Lung microvascular endothelial cell (primary cell): ENCODE measurements at regions not wholly inside any gene's neighbourhood (a gene's known extent, or its start where the extent isn't known, plus 50 kb on each side); places are given as distances from the start of the nearest gene placed in this dataset.
"Not testable (repeated sequence)": the region's sequence is repeated elsewhere in the genome, so short reads cannot be mapped to it uniquely, and the experiment has no call there.

ENCODE experiments used
- DNase-seq, 2 donors: peaks; one replicate each; pipeline versions ENCODE4 v3.0.0 to v3.0.0-alpha.2; 2010; ENCODE audit warnings: low read depth in 2 of 2

GRCh38 chr13:55567721-55568625, 1572.7 kb upstream of the PRR20A start:
- no peak for DNase-seq

GRCh38 chr13:55569082-55569481, 1571.6 kb upstream of the PRR20A start:
- DNase-seq, result no peak

- DNase-seq, result no peak
These were observed 1571.2 kb upstream of the PRR20A start for GRCh38 chr13:55569514-55569913.

GRCh38 chr13:55570371-55570770, 1570.3 kb upstream of the PRR20A start:
- DNase-seq, result no peak

- no peak for DNase-seq
These were observed 1569.4 kb upstream of the PRR20A start for GRCh38 chr13:55571237-55571867.

GRCh38 chr13:55572408-55572807, 1568.3 kb upstream of the PRR20A start:
- DNase-seq, result no peak

GRCh38 chr13:55572862-55573261, 1567.9 kb upstream of the PRR20A start:
- DNase-seq, result no peak

- no peak for DNase-seq
These were observed 1567.2 kb upstream of the PRR20A start for GRCh38 chr13:55573565-55573964.

- no peak for DNase-seq
These were observed 1564.3 kb upstream of the PRR20A start for GRCh38 chr13:55576389-55576788.

- no peak for DNase-seq
These were observed 1563.5 kb upstream of the PRR20A start for GRCh38 chr13:55577082-55577846.

- DNase-seq, result no peak
These were observed 1562.9 kb upstream of the PRR20A start for GRCh38 chr13:55577847-55578210.

GRCh38 chr13:55582294-55582693, 1558.4 kb upstream of the PRR20A start:
- DNase-seq, result not testable (repeated sequence)

GRCh38 chr13:55583953-55584593, 1556.6 kb upstream of the PRR20A start:
- DNase-seq, result no peak

- DNase-seq, result no peak
These were observed 1537.9 kb upstream of the PRR20A start for GRCh38 chr13:55602784-55603183.

- DNase-seq, result no peak
These were observed 1534.6 kb upstream of the PRR20A start for GRCh38 chr13:55606045-55606665.

GRCh38 chr13:55613429-55614187, 1527.1 kb upstream of the PRR20A start:
- no peak for DNase-seq

- no peak for DNase-seq
These were observed 1525.6 kb upstream of the PRR20A start for GRCh38 chr13:55615081-55615480.

GRCh38 chr13:55617241-55617640, 1523.5 kb upstream of the PRR20A start:
- no peak for DNase-seq

- DNase-seq, result no peak
These were observed 1513.5 kb upstream of the PRR20A start for GRCh38 chr13:55627221-55627620.

- DNase-seq, result no peak
These were observed 1508.3 kb upstream of the PRR20A start for GRCh38 chr13:55632402-55632801.

- no peak for DNase-seq
These were observed 1491.2 kb upstream of the PRR20A start for GRCh38 chr13:55649485-55649884.
